NCI-H2107 treated with DMSO at 0.1 percent for 48 hours (cell line): ENCODE measurements at regions not wholly inside any gene's neighbourhood (a gene's known extent, or its start where the extent isn't known, plus 50 kb on each side); places are given as distances from the start of the nearest gene placed in this dataset.
A peak's percentile ranks its signal among the peaks of the same experiment; 100 is the strongest.

Experiments used
- DNase-seq: peaks from one replicate; lab custom pipeline; 2025; ENCODE audit not compliant: unreplicated experiment; lab: John Stamatoyannopoulos, UW

- no peak for DNase-seq
Observed at GRCh38 chr2:219692521-219692920, 65.1 kb downstream of the SLC4A3 start.

GRCh38 chr2:219695145-219695709, 67.8 kb downstream of the SLC4A3 start:
- DNase-seq = no peak

- DNase-seq = peak; percentile 30
Observed at GRCh38 chr2:219697811-219698747, 70.6 kb downstream of the SLC4A3 start.

- DNase-seq = no peak
Observed at GRCh38 chr2:219698748-219699439, 71.5 kb downstream of the SLC4A3 start.

GRCh38 chr2:219699440-219699821, 72.0 kb downstream of the SLC4A3 start:
- DNase-seq = no peak

GRCh38 chr2:219701847-219702634, 74.6 kb downstream of the SLC4A3 start:
- DNase-seq = no peak

GRCh38 chr2:219702796-219703545, 75.5 kb downstream of the SLC4A3 start:
- no peak for DNase-seq

GRCh38 chr2:219704878-219705277, 77.4 kb downstream of the SLC4A3 start:
- no peak for DNase-seq

- DNase-seq = no peak
Observed at GRCh38 chr2:219706823-219707281, 79.4 kb downstream of the SLC4A3 start.

- DNase-seq = no peak
Observed at GRCh38 chr2:219707496-219708285, 80.3 kb downstream of the SLC4A3 start.

GRCh38 chr2:219709331-219709761, 81.9 kb downstream of the SLC4A3 start:
- no peak for DNase-seq

GRCh38 chr2:219713110-219713509, 85.7 kb downstream of the SLC4A3 start:
- DNase-seq = no peak

GRCh38 chr2:219714681-219715400, 87.4 kb downstream of the SLC4A3 start:
- no peak for DNase-seq

- no peak for DNase-seq
Observed at GRCh38 chr2:219718066-219718465, 90.6 kb downstream of the SLC4A3 start.

GRCh38 chr2:219719521-219719920, 92.1 kb downstream of the SLC4A3 start:
- DNase-seq = no peak

GRCh38 chr2:219720956-219721355, 93.5 kb downstream of the SLC4A3 start:
- no peak for DNase-seq

- no peak for DNase-seq
Observed at GRCh38 chr2:219722276-219722879, 94.9 kb downstream of the SLC4A3 start.

- no peak for DNase-seq
Observed at GRCh38 chr2:219723311-219723710, 95.9 kb downstream of the SLC4A3 start.
